GM12878 (cell line): ENCODE measurements at regions not wholly inside any gene's neighbourhood (a gene's known extent, or its start where the extent isn't known, plus 50 kb on each side); places are given as distances from the start of the nearest gene placed in this dataset.

Experiments
- ATAC-seq: fragments of 200-7000 bp; cut with Tn5 transposase; 3 replicates; pipeline ENCODE4 v1.9.1; 2020; ENCODE audit warnings: mild to moderate bottlenecking, moderate library complexity
- BruUV-seq: library from RNA; stranded (reverse); fragments of 400-500 nt; replicated peaks from 2 replicates; lab custom pipeline; 2021; lab: Mats Ljungman, UMichigan
- CTCF ChIA-PET: fragments of 300-600 bp; sonication (Branson Sonifier 250); formaldehyde crosslinking; extraction: SDS; loops from one replicate; lab custom pipeline; 2021; ENCODE audit warnings: inconsistent platforms; lab: Yijun Ruan, JAX
- POLR2A ChIA-PET: fragments of 350-600 bp; formaldehyde crosslinking; extraction: SDS; loops from one replicate; lab custom pipeline; 2021; ENCODE audit warnings: inconsistent platforms; lab: Charles Lee
- RAD21 ChIA-PET: fragments of 300-600 bp; sonication (Branson Sonifier 250); formaldehyde crosslinking; loops from one replicate; lab custom pipeline; 2023; ENCODE audit warnings: antibody characterized with exemption; ENCODE audit not compliant: unreplicated experiment; lab: Charles Lee
- SMC1A ChIA-PET: fragments of 300-600 bp; sonication (Branson Sonifier 250); formaldehyde crosslinking; loops from one replicate; lab custom pipeline; 2023; ENCODE audit not compliant: unreplicated experiment, uncharacterized antibody; lab: Charles Lee
- DNase-seq: peaks from one replicate; pipeline ENCODE4 v3.0.0-alpha.2; 2011; ENCODE audit warnings: low read depth, low spot score
- FAIRE-seq: peaks from 3 replicates; lab custom pipeline; 2011; peaks lifted over from hg19 to GRCh38; lab: Jason Lieb, UNC
- H2AFZ ChIP-seq: 2 replicates; pipeline ENCODE4 v1.6.0; 2011; ENCODE audit warnings: low read depth, low read length, control low read depth; ENCODE audit not compliant: control insufficient read depth
- H3K27ac ChIP-seq: 2 replicates; pipeline ENCODE4 v1.5.1; 2011; ENCODE audit warnings: control low read depth; ENCODE audit not compliant: control insufficient read depth, insufficient read depth
- H3K27me3 ChIP-seq, 2 experiments: replicated peaks in 1 of 2; 2 replicates each; pipeline versions ENCODE4 v1.6.0 to v1.6.1; 2011; ENCODE audit warnings: low read length in 1 of 2; ENCODE audit not compliant: control insufficient read depth in 2 of 2, insufficient read depth in 2 of 2
- H3K36me3 ChIP-seq, 2 experiments: 2 replicates each; pipeline ENCODE4 v1.5.1; 2011; ENCODE audit warnings: low read length in 1 of 2; ENCODE audit not compliant: control insufficient read depth in 2 of 2, insufficient read depth in 2 of 2
- H3K4me1 ChIP-seq: 2 replicates; pipeline ENCODE4 v1.6.1; 2011; ENCODE audit warnings: mild to moderate bottlenecking, low read length, moderate library complexity, mixed read lengths; ENCODE audit not compliant: control insufficient read depth, insufficient read depth
- H3K4me2 ChIP-seq: 2 replicates; pipeline ENCODE4 v1.6.0; 2011; ENCODE audit warnings: control low read depth; ENCODE audit not compliant: control insufficient read depth, insufficient read depth
- H3K4me3 ChIP-seq: fragments of 200-600 bp; sonication (generic); 2 replicates; pipeline ENCODE4 v1.5.1; 2016
- H3K79me2 ChIP-seq: 2 replicates; pipeline ENCODE4 v1.6.0; 2011; ENCODE audit warnings: low read length; ENCODE audit not compliant: control insufficient read depth, insufficient read depth
- H3K9ac ChIP-seq: 2 replicates; pipeline ENCODE4 v1.8.0; 2011; ENCODE audit warnings: low read length, control low read depth, mixed read lengths; ENCODE audit not compliant: control insufficient read depth, insufficient read depth
- H3K9me3 ChIP-seq: replicated peaks from 3 replicates; pipeline ENCODE4 v1.5.1; 2011; ENCODE audit warnings: mild to moderate bottlenecking, low read length; ENCODE audit not compliant: control insufficient read depth, insufficient read depth
- H4K20me1 ChIP-seq: 2 replicates; pipeline ENCODE4 v1.6.0; 2011; ENCODE audit not compliant: control insufficient read depth, insufficient read depth
- CHD4 ChIP-seq: fragments of 200-600 bp; sonication (generic); IDR thresholded peaks from 2 replicates; pipeline ENCODE4 v1.6.1; 2016; ENCODE audit warnings: mild to moderate bottlenecking
- DPF2 ChIP-seq: fragments of 450-650 bp; IDR thresholded peaks from 2 replicates; pipeline ENCODE4 v1.6.1; 2017; ENCODE audit warnings: mild to moderate bottlenecking
- EZH2 ChIP-seq: IDR thresholded peaks from 2 replicates; pipeline ENCODE4 v1.6.1; 2012; ENCODE audit warnings: low read depth, mild to moderate bottlenecking, control low read depth, inconsistent platforms, low read length, borderline replicate concordance; ENCODE audit not compliant: control insufficient read depth
- MTA2 ChIP-seq: fragments of 450-650 bp; IDR thresholded peaks from 2 replicates; pipeline ENCODE4 v1.6.1; 2016; ENCODE audit warnings: low read depth, mild to moderate bottlenecking, moderate library complexity
- NBN ChIP-seq: fragments of 450-650 bp; IDR thresholded peaks from 2 replicates; pipeline ENCODE4 v1.6.1; 2016
- RCOR1 ChIP-seq: conservative IDR thresholded peaks from 2 replicates; pipeline ENCODE4 v1.6.1; 2012; ENCODE audit warnings: low read depth, low read length, improper control_type of control experiment
- SMC3 ChIP-seq: IDR thresholded peaks from 2 replicates; pipeline ENCODE4 v1.6.1; 2011; ENCODE audit warnings: low read length, improper control_type of control experiment, borderline replicate concordance
- SP1 ChIP-seq: IDR thresholded peaks from one replicate; pipeline ENCODE4 v1.6.1; 2011; ENCODE audit warnings: low read depth, low read length
- SREBF1 ChIP-seq: IDR thresholded peaks from 2 replicates; pipeline ENCODE4 v1.6.1; 2012; ENCODE audit warnings: mild to moderate bottlenecking, low read length
- SREBF2 ChIP-seq: IDR thresholded peaks from 2 replicates; pipeline ENCODE4 v1.6.1; 2012; ENCODE audit warnings: mild to moderate bottlenecking, low read length
- ZBTB40 ChIP-seq: fragments of 450-650 bp; IDR thresholded peaks from 2 replicates; pipeline ENCODE4 v1.6.1; 2016; ENCODE audit warnings: mild to moderate bottlenecking, moderate library complexity, borderline replicate concordance
- WGBS: methylation state at CpG from one replicate; pipeline ENCODE4 v1.1.6; 2016; ENCODE audit warnings: low lambda C conversion rate; ENCODE audit not compliant: insufficient replicate concordance, insufficient coverage; ENCODE audit errors: missing lambda C conversion rate; 5-methylcytosine and 5-hydroxymethylcytosine counted together
- in situ Hi-C: fragments of 300-500 bp; cut with MboI; formaldehyde crosslinking; loops from 9 replicates; pipeline ENCODE4 v1.14.3; 2018; ENCODE audit warnings: mixed read lengths
- intact Hi-C: fragments of 100-400 bp; cut with micrococcal nuclease; formaldehyde crosslinking; loops from one replicate; pipeline ENCODE4 v1.14.2; 2022; ENCODE audit not compliant: unreplicated experiment
- TF ChIP-seq, protein P1 (sequence below): IDR thresholded peaks from 2 replicates; pipeline ENCODE4 v1.6.1; 2012; ENCODE audit warnings: low read depth, low read length, improper control_type of control experiment
- TF ChIP-seq, protein P2 (sequence below): fragments of 450-650 bp; IDR thresholded peaks from 2 replicates; pipeline ENCODE4 v1.6.1; 2018; ENCODE audit warnings: borderline replicate concordance, mild to moderate bottlenecking; ENCODE audit not compliant: partially characterized antibody

DNA sequence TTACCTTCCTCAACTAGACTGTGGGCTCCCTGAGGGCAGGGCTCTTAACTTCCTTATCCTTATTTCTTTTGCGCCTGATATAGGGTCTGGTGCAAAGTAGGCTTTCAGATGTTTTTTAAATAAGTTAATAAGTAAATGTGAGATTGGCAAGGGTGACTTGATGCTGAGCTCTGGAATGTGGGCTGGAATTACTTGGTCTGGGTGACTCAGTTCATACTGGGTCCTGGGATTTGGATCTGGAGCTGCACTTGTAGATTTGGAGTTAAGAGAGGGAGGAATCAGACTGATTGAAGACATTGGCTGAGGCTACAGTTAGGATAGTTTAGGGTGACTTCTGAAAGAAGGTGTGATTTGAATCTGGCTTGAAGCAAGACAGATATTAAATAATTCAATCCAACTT is 190.9 kb downstream of the GIPC2 start:
- no peaks in the 10 kb centered on the region for H4K20me1 ChIP-seq
- BruUV-seq, result no TSS peak
- FAIRE-seq (no peak), ATAC-seq (no peak), DNase-seq (no peak)
- H3K9me3 ChIP-seq, result no peaks in the 10 kb centered on the region
- POLR2A ChIA-PET, result no interaction called here
- intact Hi-C loops, result no loop called here
- no peak overlapping the region for H3K27ac ChIP-seq
- H3K4me2 ChIP-seq, result no peak overlapping the region
- CTCF ChIA-PET, result no interaction called here
- no peak for TF ChIP-seq NBN
- no peak for TF ChIP-seq EZH2
- no peak for TF ChIP-seq RCOR1
- no peak for TF ChIP-seq ZBTB40
- TF ChIP-seq, protein P1, sequence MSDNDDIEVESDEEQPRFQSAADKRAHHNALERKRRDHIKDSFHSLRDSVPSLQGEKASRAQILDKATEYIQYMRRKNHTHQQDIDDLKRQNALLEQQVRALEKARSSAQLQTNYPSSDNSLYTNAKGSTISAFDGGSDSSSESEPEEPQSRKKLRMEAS, result no peak
- no peak for TF ChIP-seq DPF2
- TF ChIP-seq SP1, result no peak
- TF ChIP-seq, protein P2, sequence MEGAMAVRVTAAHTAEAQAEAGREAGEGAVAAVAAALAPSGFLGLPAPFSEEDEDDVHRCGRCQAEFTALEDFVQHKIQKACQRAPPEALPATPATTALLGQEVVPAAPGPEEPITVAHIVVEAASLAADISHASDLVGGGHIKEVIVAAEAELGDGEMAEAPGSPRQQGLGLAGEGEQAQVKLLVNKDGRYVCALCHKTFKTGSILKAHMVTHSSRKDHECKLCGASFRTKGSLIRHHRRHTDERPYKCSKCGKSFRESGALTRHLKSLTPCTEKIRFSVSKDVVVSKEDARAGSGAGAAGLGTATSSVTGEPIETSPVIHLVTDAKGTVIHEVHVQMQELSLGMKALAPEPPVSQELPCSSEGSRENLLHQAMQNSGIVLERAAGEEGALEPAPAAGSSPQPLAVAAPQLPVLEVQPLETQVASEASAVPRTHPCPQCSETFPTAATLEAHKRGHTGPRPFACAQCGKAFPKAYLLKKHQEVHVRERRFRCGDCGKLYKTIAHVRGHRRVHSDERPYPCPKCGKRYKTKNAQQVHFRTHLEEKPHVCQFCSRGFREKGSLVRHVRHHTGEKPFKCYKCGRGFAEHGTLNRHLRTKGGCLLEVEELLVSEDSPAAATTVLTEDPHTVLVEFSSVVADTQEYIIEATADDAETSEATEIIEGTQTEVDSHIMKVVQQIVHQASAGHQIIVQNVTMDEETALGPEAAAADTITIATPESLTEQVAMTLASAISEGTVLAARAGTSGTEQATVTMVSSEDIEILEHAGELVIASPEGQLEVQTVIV, result no peak
- no peak for TF ChIP-seq SMC3
- TF ChIP-seq SREBF1, result no peak
- TF ChIP-seq MTA2, result no peak
- TF ChIP-seq SREBF2, result no peak
- no peak for TF ChIP-seq CHD4
- H3K4me3 ChIP-seq, result no peak overlapping the region
- 38% methylated on average over 1 of the region's 1 CpG for WGBS
- in situ Hi-C loops, result no loop called here
- H3K79me2 ChIP-seq, result no peaks in the 10 kb centered on the region
- SMC1A ChIA-PET, result no interaction called here
- H3K4me1 ChIP-seq, result no peaks in the 10 kb centered on the region
- no peaks in the 10 kb centered on the region for H3K36me3 ChIP-seq
- H3K9ac ChIP-seq, result no peak overlapping the region
- no peaks in the 10 kb centered on the region for H3K27me3 ChIP-seq
- RAD21 ChIA-PET, result no interaction called here
- no peak overlapping the region for H2AFZ ChIP-seq
